SHP77 treated with DMSO at 0.1 percent for 48 hours (cell line): ENCODE measurements at regions not wholly inside any gene's neighbourhood (a gene's known extent, or its start where the extent isn't known, plus 50 kb on each side); places are given as distances from the start of the nearest gene placed in this dataset.

Experiments used
- DNase-seq: peaks from one replicate; lab custom pipeline; 2025; lab: John Stamatoyannopoulos, UW

DNA sequence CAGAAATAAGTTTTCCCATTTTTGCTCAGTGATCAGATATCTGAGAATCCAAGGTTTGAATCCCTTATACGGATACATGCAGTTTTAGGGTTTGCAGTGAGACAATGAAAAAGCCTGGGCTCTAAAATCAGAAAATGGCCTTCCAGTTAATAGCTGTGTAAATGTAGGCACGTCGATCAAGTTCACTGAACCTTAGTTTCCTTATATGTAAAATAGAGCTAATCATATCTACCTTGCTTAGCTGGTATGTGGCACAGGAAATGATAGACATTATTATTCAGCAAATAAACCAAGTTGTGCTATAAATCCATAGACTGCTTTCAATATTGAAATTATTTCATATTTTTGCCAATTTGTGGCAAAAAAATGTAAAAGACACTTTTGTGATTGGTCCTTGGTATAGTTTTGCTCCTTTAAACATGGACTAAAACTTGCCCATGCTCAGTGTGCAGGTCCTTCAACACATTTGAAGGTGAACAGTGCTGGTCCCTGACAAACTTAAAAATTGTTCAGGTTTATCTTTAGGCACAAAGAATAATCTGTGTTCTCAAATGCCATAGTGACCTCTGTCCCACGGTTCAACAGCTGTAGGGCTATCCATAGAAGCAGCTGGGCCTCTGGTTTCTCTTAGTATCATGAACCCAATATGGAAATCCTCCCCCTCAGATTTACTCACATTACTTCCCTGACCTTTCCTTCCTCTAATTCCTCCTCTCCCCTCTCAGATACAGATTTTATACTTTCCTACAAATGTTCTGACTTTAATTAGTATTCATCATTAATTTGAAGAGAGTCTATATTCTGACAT is 51.0 kb downstream of the CCDC54 start:
- no peak for DNase-seq

GRCh38 chr3:107429320-107430181 is 52.3 kb downstream of the CCDC54 start:
- DNase-seq = peak; percentile 58

GRCh38 chr3:107430214-107430995 is 53.2 kb downstream of the CCDC54 start:
- DNase-seq = peak; percentile 49

GRCh38 chr3:107430996-107431245 is 53.7 kb downstream of the CCDC54 start:
- DNase-seq = no peak

DNA sequence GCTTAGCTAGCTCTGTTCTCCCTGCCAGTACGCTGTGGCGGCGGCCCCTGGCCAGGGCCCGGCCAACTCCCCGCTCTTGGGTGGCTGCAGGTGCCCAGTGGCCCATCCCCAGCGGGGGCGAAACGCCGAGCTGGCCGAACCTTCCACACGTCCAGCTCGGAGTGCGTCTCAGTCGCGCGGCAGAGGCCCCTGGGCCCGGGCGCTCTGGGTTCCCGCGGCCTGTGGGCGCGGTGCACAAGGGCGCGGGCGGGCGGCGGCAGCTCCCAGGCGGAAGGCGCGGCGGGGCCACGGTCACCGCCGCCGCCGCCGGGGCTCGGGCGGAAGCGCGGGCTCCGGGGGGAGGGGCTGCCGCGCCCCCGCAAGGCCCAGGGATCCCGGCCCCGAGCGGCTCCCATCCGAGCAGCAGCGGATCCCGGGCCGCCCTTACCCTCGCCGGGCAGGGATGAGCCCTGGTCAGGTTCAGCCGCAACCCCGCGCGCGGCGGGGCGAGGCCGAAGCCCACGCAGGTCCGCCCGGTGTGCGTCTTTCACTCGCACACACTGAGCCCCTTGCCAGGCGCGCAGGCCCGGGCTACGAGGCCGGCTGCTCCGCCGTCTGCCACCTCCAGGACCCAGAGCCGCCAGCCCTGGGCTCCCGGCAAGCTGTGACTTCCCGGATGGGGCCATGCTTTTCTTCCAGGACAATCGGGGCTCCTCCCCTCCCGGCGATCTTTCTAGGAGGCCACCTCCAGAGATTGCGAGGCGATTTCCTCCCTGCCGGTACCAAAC is 54.2 kb downstream of the CCDC54 start:
- peak; percentile 43 for DNase-seq

DNA sequence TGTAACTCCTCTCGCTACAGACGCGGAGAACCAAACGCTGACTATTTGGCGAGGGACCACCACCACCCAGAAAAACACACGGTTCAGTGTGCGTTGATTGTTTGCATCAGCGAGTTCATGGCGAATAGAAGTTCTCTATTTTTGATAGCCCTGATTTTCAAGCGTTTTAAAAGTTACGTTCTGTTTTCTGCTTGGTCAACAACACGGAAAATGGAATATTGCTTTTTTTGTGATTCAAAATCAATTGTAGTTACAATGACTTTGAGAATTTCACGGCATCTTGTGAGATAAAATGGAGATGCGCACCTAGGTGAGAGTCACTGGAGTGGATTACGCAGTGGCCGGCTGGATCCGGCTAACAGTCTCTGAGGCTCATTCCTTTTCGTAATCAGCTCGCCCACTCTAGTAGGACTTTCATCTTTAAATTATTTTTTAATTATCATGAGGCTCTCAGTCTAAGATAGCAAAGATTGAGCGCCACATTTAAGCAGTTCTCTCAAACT is 54.8 kb downstream of the CCDC54 start:
- no peak for DNase-seq

GRCh38 chr3:107432646-107433045 is 55.4 kb downstream of the CCDC54 start:
- peak; percentile 40 for DNase-seq

- no peak for DNase-seq
Observed at GRCh38 chr3:107436029-107436428, 58.8 kb downstream of the CCDC54 start.

DNA sequence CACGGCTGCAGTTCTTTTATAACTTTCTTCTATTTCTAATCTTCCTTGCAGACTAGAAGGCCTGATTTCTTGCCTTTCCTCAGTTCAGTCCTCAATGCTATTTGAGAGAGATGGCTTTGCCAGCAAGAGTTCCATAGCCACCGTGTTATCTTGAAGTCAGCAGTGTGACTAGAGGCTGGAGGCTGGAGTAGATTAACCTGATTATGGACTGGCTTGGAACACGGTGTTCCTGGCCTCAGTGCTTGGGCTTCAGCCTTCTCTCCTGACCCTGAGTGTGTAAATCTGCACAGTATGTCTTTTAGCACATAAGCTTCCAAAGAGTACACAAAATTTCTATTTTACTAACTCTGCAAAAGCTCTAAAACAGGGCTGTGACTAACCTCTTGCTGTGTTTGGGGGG is 61.4 kb downstream of the CCDC54 start:
- no peak for DNase-seq

GRCh38 chr3:107441617-107442016 is 64.4 kb downstream of the CCDC54 start:
- DNase-seq = no peak

DNA sequence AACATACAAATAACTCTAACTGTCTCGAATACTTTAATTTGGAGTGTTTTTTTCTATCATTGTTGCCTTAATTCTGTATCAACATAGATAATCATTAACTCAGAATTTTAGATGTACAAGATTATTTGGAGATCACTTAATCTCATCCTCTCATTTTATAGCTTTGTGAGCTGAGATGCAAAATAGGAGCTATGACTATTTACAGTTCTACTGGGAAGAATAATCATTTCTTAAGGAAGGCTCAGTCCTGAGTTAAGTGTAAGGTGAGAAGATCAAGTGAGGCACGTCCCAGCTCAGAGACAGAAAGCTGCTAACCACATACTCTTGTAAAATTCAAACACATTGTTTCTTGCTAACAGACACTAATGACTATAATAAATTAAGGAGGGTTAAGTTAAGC is 66.2 kb downstream of the CCDC54 start:
- no peak for DNase-seq

DNA sequence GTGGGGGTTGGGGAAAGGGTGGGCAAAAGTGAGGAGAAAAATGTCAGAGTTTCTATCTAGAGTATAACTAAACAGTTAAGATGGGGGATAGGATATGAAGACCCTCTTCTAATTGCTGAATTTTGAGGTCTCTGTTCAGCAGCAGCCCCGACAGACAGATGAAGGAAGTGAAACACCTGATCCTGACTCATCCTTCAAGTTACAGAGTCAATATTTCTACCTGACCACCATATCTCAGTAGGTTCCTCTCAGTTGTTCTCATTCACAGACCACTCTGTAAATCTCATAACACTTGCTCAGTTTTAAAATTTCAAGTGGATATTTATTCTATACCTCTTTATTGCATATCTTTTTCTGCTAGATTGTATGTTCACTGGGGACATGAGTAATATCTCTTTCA is 69.5 kb downstream of the CCDC54 start:
- no peak for DNase-seq

GRCh38 chr3:107450254-107450893 is 72.4 kb upstream of the BBX start:
- no peak for DNase-seq

DNA sequence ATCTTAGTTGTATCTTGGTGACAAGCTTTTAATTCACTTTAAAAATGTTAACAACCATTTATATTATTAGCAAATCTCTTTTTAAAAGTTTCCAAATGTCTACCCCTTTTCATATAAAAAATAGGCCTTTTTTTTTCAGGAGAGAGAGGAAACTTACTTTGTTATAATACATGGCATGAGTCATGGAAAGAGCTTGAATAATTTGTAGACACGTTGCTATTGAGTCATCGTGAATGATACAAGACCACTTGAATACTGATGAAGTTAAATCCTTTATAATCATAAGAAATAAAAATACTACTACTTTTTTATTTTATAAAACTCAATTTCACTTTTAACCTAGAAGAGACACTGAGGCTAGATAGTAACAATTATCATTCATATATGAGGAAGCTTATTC is 70.3 kb upstream of the BBX start:
- DNase-seq = no peak

DNA sequence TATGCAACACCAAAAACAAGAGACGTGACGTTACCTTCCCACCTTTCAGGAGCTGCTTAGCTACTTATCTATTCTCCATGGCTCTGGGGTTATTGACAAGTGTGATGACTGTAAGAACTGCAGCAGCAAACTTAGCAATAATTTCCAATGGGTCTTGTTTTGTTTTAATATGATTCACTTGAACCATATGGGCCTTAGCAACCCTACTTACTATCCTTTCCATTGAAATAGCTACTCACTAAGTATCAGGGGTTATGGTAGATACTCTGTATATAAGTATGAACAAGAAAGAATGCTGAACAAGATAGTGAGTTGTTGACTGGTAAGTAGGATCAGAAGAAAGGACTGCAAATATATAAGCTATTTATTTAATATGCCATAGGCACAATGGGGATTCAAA is 69.3 kb upstream of the BBX start:
- DNase-seq = no peak

GRCh38 chr3:107455621-107456020 is 67.1 kb upstream of the BBX start:
- DNase-seq = no peak

GRCh38 chr3:107456501-107456900 is 66.3 kb upstream of the BBX start:
- DNase-seq = no peak

GRCh38 chr3:107458871-107459270 is 63.9 kb upstream of the BBX start:
- DNase-seq = no peak

GRCh38 chr3:107461721-107462120 is 61.0 kb upstream of the BBX start:
- DNase-seq = no peak

DNA sequence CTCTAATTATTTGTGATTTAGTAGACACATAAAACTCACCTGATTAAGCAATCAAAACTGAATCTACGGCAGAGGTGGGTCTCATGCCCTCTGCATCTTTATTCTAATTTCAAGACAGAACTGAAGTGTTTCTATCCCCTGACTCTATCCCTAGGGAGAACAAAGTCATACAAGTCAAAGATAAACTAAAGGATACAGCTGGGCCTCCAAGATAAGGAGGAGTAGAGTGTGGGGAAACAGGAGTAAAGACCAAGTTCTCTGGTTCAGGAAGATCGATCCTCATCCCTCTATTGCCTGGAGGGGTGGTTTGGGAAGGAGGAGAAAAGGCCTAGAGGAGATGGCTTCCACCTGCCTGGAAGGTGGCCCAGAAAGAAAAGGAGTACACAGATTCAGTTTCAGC is 58.7 kb upstream of the BBX start:
- DNase-seq = no peak

- no peak for DNase-seq
Observed at GRCh38 chr3:107465064-107465631, 57.6 kb upstream of the BBX start.
